Progenitor cell of endocrine pancreas (in vitro differentiated cells): ENCODE measurements at regions not wholly inside any gene's neighbourhood (a gene's known extent, or its start where the extent isn't known, plus 50 kb on each side); places are given as distances from the start of the nearest gene placed in this dataset.

Source experiments
- DNase-seq: peaks from one replicate; pipeline ENCODE4 v3.0.0; 2021; ENCODE audit warnings: low spot score; ENCODE audit not compliant: unreplicated experiment
- H3K27ac Mint-ChIP-seq: 2 replicates; pipeline ENCODE4 v1.8.0; 2021; ENCODE audit warnings: mild to moderate bottlenecking, moderate library complexity, mixed read lengths
- H3K27me3 Mint-ChIP-seq: 2 replicates; pipeline ENCODE4 v1.8.0; 2021; ENCODE audit warnings: mixed read lengths
- H3K36me3 Mint-ChIP-seq: 2 replicates; pipeline ENCODE4 v1.8.0; 2022; ENCODE audit warnings: mixed read lengths; ENCODE audit not compliant: insufficient read depth
- H3K4me1 Mint-ChIP-seq: 2 replicates; pipeline ENCODE4 v1.8.0; 2021; ENCODE audit warnings: low read depth, mixed read lengths
- H3K4me3 Mint-ChIP-seq: 2 replicates; pipeline ENCODE4 v1.8.0; 2021; ENCODE audit warnings: low read depth, mild to moderate bottlenecking, moderate library complexity, mixed read lengths
- H3K9me3 Mint-ChIP-seq: 2 replicates; pipeline ENCODE4 v1.8.0; 2021; ENCODE audit warnings: low read depth, mixed read lengths
- TF ChIP-seq, protein P1 (sequence below): fragments of 200-600 bp; sonication (generic); IDR thresholded peaks from one replicate; pipeline ENCODE4 v1.5.0; 2021; ENCODE audit warnings: antibody characterized with exemption, mild to moderate bottlenecking; ENCODE audit not compliant: unreplicated experiment

DNA sequence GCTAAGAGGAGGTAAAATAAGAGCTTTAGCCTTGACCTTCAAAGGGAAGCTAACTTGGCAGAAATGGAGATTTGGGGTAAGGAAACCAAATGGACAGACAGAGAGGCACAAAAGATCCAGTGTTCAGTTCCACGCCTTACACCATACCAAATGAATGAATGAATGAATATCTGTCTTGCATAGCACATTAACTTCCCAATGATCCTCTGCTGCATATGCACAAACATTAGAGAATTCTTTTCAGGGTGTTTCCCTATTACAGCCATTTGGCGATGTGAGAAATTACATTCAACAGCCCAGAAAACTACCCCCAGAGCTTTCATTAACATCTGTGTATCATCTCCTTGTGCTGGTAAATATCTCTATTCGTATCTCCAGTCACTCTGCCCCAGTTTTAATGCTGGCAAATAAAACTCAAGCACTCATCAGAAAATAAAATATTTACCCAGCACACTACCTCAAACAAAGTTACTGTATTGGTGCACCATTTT is 1056.2 kb downstream of the SORCS3 start:
- Mint-ChIP-seq H3K4me1 (peaks cover 7% of the 10 kb centered on the region), H3K27me3 (peaks cover 11% of the 10 kb centered on the region), H3K27ac (no peak overlapping the region), H3K36me3 (no peaks in the 10 kb centered on the region), H3K4me3 (no peak overlapping the region), H3K9me3 (no peaks in the 10 kb centered on the region)
- TF ChIP-seq, protein P1, sequence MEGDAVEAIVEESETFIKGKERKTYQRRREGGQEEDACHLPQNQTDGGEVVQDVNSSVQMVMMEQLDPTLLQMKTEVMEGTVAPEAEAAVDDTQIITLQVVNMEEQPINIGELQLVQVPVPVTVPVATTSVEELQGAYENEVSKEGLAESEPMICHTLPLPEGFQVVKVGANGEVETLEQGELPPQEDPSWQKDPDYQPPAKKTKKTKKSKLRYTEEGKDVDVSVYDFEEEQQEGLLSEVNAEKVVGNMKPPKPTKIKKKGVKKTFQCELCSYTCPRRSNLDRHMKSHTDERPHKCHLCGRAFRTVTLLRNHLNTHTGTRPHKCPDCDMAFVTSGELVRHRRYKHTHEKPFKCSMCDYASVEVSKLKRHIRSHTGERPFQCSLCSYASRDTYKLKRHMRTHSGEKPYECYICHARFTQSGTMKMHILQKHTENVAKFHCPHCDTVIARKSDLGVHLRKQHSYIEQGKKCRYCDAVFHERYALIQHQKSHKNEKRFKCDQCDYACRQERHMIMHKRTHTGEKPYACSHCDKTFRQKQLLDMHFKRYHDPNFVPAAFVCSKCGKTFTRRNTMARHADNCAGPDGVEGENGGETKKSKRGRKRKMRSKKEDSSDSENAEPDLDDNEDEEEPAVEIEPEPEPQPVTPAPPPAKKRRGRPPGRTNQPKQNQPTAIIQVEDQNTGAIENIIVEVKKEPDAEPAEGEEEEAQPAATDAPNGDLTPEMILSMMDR = no peak
- no peak for DNase-seq

DNA sequence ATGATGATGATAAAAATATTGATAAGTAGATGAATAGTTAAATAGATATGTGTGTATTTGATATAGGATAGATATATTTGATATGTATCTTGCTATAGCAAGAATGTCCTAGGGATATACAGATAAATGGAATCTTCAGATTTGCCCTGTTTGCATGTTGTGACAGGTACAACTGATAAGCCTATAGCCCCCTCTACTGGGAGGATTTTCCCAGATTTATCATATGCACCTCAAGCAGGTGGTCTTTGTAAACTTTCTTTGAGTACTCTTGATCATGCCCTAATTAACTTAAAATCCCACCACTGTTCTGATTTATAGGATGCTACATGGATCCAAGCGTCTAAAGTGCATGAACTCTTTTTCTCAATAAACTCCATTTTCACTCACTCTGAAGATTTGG is 1050.7 kb downstream of the SORCS3 start:
- Mint-ChIP-seq H3K9me3 (no peaks in the 10 kb centered on the region), H3K36me3 (no peaks in the 10 kb centered on the region), H3K27me3 (peaks cover 3% of the 10 kb centered on the region), H3K4me1 (peaks cover 1% of the 10 kb centered on the region), H3K27ac (no peak overlapping the region), H3K4me3 (no peak overlapping the region)
- DNase-seq = no peak
- TF ChIP-seq, protein P1 = peak; percentile 59

DNA sequence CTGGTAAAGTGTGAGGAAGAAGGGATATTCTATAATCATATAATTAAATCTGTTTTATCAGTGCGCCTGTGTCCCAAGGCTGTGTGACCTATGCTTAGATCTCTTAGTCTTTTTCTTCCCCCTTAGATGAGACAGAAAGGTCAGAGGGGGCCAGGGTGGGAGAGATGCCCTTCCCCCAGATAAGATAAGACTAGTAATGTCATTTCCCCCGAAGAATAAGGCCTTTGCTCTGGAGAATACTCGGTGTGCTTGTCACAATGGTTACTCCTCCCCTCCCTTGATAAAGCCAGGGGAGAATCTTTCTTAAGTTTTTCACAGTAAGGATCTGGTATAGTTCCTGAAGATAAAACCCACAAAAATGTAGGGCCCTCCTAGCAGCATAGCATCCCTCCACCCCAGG is 1041.8 kb downstream of the SORCS3 start:
- no peak for DNase-seq
- Mint-ChIP-seq H3K27me3 (no peaks in the 10 kb centered on the region), H3K4me1 (peaks cover 3% of the 10 kb centered on the region), H3K36me3 (no peaks in the 10 kb centered on the region), H3K9me3 (peaks cover 7% of the 10 kb centered on the region), H3K27ac (no peak overlapping the region), H3K4me3 (no peak overlapping the region)
- TF ChIP-seq, protein P1 = no peak

DNA sequence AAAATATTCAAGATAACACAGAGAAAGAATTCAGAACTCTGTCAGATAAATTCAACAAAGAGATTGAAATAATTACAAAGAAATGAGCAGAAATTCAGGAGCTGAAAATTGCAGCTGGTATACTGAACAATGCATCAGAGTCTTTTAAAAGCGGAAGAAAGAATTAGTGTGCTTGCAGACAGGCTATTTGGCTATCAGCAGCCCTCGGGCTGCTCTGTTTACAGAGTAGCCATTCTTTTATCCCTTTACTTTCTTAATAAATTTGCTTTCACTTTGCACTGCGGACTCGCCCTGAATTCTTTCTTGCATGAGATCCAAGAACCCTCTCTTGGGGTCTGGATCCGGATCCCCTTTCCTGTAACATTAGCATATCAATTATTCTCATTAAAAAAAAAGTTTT is 1040.0 kb downstream of the SORCS3 start:
- TF ChIP-seq, protein P1 = no peak
- H3K4me3 Mint-ChIP-seq = no peak overlapping the region
- no peaks in the 10 kb centered on the region for H3K27me3 Mint-ChIP-seq
- peaks cover 3% of the 10 kb centered on the region for H3K4me1 Mint-ChIP-seq
- no peak overlapping the region for H3K27ac Mint-ChIP-seq
- peaks cover 12% of the 10 kb centered on the region for H3K9me3 Mint-ChIP-seq
- H3K36me3 Mint-ChIP-seq = no peaks in the 10 kb centered on the region
- DNase-seq = no peak

DNA sequence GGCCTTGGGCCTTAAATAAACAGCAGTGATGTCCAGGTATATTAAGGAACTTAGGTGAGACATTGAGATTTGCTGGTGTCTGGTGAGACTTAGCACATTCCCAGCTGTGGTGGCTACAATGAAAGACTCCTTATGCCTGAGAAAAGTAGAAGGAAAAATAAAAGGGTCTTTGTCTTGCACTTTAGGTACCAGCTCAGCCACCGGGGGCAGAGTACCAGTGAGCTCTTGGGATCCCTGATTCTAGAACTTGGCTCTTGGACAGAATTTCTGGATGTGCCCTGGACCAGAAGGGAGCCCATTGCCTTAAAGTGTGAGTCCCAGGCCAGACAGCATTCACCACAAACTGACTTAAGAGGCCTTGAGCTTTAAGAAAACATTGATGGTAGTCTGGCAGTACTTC is 1038.7 kb downstream of the SORCS3 start:
- H3K4me3 Mint-ChIP-seq = no peak overlapping the region
- peaks cover 14% of the 10 kb centered on the region for H3K9me3 Mint-ChIP-seq
- H3K4me1 Mint-ChIP-seq = peaks cover 3% of the 10 kb centered on the region
- DNase-seq = no peak
- TF ChIP-seq, protein P1 = peak; percentile 36
- H3K27me3 Mint-ChIP-seq = no peaks in the 10 kb centered on the region
- no peaks in the 10 kb centered on the region for H3K36me3 Mint-ChIP-seq
- no peak overlapping the region for H3K27ac Mint-ChIP-seq
